ENCODE measurements at regions not wholly inside any gene's neighbourhood (a gene's known extent, or its start where the extent isn't known, plus 50 kb on each side); places are given as distances from the start of the nearest gene placed in this dataset.
"Not testable (repeated sequence)": the region's sequence is repeated elsewhere in the genome, so short reads cannot be mapped to it uniquely, and the experiment has no call there.

GRCh38 chr2:128604045-128604444, 285.4 kb upstream of the HS6ST1 start:
- TF ChIP-seq, protein P1, sequence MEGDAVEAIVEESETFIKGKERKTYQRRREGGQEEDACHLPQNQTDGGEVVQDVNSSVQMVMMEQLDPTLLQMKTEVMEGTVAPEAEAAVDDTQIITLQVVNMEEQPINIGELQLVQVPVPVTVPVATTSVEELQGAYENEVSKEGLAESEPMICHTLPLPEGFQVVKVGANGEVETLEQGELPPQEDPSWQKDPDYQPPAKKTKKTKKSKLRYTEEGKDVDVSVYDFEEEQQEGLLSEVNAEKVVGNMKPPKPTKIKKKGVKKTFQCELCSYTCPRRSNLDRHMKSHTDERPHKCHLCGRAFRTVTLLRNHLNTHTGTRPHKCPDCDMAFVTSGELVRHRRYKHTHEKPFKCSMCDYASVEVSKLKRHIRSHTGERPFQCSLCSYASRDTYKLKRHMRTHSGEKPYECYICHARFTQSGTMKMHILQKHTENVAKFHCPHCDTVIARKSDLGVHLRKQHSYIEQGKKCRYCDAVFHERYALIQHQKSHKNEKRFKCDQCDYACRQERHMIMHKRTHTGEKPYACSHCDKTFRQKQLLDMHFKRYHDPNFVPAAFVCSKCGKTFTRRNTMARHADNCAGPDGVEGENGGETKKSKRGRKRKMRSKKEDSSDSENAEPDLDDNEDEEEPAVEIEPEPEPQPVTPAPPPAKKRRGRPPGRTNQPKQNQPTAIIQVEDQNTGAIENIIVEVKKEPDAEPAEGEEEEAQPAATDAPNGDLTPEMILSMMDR (IDR thresholded peaks at IDR 0.05; ENCODE audit: insufficient read depth, low read length), result no peak

DNA sequence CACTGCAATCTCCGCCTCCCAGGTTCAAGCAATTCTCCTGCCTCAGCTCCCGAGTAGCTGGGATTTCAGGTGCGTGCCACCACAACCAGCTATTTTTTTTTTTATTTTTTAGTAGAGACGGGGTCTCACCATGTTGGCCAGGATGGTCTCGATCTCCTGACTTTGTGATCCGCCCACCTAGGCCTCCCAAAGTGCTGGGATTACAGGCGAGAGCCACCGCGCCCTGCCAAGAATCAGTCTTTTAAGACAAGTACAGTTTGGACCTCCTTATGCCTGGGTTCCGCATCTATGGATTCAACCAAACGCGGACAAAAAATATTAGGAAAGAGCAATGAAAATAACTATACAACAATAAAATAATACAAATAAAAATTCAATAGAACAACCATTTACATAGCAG, 285.9 kb upstream of the HS6ST1 start:
- H3K4me3 ChIP-seq (ENCODE audit: low read depth, low read length); DNase-seq (ENCODE audit: low read depth): not testable (repeated sequence)

More at GRCh38 chr2:128604045-128604444, 285.4 kb upstream of the HS6ST1 start:
- DNase-seq (ENCODE audit: low read depth), result no peak
- no peak overlapping the region for H3K4me3 ChIP-seq (ENCODE audit: low read depth, low read length)

DNA sequence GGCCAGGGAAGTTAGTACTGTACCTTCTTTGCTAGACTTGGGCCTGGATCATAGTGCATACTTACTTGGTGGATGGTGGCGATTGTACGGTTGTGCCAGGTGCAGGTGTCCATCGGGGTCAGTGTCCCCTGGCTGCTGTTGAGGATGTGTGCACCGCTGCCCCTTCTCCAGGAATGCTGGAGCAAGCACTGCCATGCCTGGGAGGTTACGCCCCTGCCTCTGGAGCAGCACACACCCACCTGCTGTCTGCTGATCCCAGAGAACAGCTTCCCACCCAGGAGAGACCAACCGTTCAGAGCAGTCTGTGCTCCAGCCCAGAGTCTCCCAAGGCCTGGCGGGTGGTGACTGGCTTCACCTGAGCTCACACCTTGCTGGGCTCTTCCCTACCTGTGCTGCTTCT, 286.8 kb upstream of the HS6ST1 start:
- TF ChIP-seq, protein P1 (IDR thresholded peaks at IDR 0.05; ENCODE audit: insufficient read depth, low read length), result no peak
- DNase-seq (ENCODE audit: low read depth), result no peak
- no peak overlapping the region for H3K4me3 ChIP-seq (ENCODE audit: low read depth, low read length)

DNA sequence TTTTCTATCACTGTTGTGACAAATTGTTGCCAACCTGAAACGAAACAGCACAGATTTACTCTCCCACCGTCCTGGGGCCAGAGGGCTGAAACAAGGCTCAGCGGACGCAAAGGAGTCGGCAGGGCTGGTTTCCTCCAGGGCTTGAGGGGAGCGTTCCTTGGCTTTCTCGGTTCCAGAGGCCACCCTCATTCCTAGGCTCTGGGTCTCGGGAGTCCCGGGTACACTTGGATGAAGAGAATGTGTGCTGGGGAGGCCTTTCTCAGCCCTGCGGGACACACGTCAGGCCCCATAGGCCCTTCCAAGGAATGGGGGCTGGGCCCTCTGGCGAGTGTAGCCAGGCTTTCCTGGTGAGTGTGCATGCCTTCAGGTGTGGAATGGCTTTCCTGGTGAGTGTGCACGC, 287.3 kb upstream of the HS6ST1 start:
- TF ChIP-seq, protein P1 (IDR thresholded peaks at IDR 0.05; ENCODE audit: insufficient read depth, low read length), result no peak
- H3K4me3 ChIP-seq (ENCODE audit: low read depth, low read length), result no peak overlapping the region
- no peak for DNase-seq (ENCODE audit: low read depth)

DNA sequence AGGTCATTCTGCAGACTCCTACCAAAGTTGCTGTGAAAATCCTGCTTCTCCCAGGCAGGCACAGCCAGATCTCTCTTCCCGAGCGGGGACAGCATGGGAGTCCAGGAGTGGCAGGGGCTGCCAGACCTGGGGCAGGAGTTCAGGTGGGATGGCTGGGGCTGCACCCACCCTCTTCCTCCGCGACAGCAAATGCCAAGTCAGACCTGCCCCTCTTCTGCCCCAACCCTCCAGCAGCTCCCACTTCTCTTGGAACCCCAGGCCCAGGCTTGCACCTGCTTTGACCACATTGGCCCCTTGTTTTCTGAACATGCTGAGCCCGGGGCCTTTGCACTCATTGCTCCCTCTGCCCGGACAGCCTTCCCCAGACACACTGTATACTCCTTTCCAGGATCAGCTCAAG, 288.2 kb upstream of the HS6ST1 start:
- no peak overlapping the region for H3K4me3 ChIP-seq (ENCODE audit: low read depth, low read length)
- DNase-seq (ENCODE audit: low read depth), result no peak
- TF ChIP-seq, protein P1 (IDR thresholded peaks at IDR 0.05; ENCODE audit: insufficient read depth, low read length), result no peak

- no peak overlapping the region for H3K4me3 ChIP-seq (ENCODE audit: low read depth, low read length)
- peak; percentile 24 for DNase-seq (ENCODE audit: low read depth)
- TF ChIP-seq, protein P1 (IDR thresholded peaks at IDR 0.05; ENCODE audit: insufficient read depth, low read length), result no peak
Measured at GRCh38 chr2:128607440-128607839, 288.8 kb upstream of the HS6ST1 start.

GRCh38 chr2:128607911-128608506, 289.3 kb upstream of the HS6ST1 start:
- no peak overlapping the region for H3K4me3 ChIP-seq (ENCODE audit: low read depth, low read length)
- DNase-seq (ENCODE audit: low read depth), result no peak
- TF ChIP-seq, protein P1 (IDR thresholded peaks at IDR 0.05; ENCODE audit: insufficient read depth, low read length), result no peak

All from fibroblast of the aortic adventitia (primary cell).